ENCODE measurements at regions not wholly inside any gene's neighbourhood (a gene's known extent, or its start where the extent isn't known, plus 50 kb on each side); places are given as distances from the start of the nearest gene placed in this dataset.

DNA sequence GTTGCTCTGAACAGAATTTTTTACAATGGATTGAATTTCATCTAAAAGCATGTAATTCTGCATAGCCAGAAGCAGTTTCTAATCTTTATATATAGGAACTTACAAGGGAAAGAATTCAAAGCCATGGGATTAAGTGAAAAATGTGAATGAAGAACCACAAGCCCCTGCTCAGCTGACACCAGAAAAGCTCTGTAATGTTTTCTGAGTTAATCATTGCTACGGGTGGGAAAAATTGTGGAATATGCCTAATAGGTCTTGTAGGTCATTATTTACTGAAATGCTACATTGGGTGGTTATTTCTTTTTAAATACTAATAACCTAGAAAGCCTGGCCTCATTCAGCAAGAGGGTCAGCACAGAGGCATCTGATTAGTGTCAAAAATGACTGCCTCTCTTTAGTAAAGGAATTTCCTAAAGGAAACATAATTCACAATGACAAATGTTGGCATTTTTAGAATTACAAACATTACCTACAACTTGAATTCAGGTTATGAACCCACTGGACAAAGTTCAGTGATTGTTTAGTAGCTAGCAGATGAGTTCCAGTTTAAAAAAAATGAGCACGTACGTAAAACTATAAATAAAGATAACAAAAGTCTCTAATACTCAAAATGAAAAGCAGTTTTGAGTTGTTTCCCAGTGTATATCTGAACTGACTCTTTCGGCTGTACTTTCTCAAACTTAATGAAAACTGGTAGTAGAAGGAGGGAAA is 75.3 kb downstream of the BMP4 start:
- Histone ChIP-seq H4K20me1 (ENCODE audit: low read depth, low read length) (no peaks in the 10 kb centered on the region), H2AFZ (ENCODE audit: low read depth, low read length, severe bottlenecking) (no peak overlapping the region)

DNA sequence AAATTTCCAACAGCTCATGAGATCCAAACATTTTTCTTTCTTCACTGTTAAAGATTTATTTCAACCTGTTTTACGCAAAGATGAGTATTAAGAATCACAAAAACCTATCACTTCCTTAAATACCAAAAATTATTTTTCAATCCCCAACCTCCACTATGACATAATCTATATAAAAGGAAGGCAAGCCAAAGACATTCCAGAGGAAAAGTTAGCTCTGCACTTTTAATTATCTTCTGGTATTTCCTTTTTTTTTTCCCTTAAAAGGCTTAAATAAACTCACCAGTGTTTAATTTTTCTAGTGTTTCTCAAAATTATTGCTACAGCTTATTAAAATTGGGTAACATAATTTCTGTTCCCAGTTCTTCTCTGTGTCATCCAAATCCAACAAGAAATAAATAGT is 75.9 kb downstream of the BMP4 start:
- H3K36me3 ChIP-seq (ENCODE audit: low read length), result no peaks in the 10 kb centered on the region
- H3K4me2 ChIP-seq (ENCODE audit: low read depth, low read length, poor library complexity, severe bottlenecking), result no peak overlapping the region
- no peaks in the 10 kb centered on the region for H3K9me2 ChIP-seq (replicated peaks; ENCODE audit: insufficient read depth, low read length)
- no peaks in the 10 kb centered on the region for H3F3A ChIP-seq (ENCODE audit: insufficient read depth)
- H3K9me3 ChIP-seq (ENCODE audit: insufficient read depth, low read length), result no peaks in the 10 kb centered on the region
- no peaks in the 10 kb centered on the region for H4K20me1 ChIP-seq (ENCODE audit: low read depth, low read length)
- H3K27ac ChIP-seq (ENCODE audit: low read depth, low read length), result no peak overlapping the region
- no peak overlapping the region for H2AFZ ChIP-seq (ENCODE audit: low read depth, low read length, severe bottlenecking)
- H3K9ac ChIP-seq (ENCODE audit: low read length), result no peak overlapping the region
- no peaks in the 10 kb centered on the region for H3K27me3 ChIP-seq (ENCODE audit: low read length)
- TF ChIP-seq EZH2phosphoT487 (conservative IDR thresholded peaks at IDR 0.05; ENCODE audit: low read length), result no peak
- TF ChIP-seq, protein P1, sequence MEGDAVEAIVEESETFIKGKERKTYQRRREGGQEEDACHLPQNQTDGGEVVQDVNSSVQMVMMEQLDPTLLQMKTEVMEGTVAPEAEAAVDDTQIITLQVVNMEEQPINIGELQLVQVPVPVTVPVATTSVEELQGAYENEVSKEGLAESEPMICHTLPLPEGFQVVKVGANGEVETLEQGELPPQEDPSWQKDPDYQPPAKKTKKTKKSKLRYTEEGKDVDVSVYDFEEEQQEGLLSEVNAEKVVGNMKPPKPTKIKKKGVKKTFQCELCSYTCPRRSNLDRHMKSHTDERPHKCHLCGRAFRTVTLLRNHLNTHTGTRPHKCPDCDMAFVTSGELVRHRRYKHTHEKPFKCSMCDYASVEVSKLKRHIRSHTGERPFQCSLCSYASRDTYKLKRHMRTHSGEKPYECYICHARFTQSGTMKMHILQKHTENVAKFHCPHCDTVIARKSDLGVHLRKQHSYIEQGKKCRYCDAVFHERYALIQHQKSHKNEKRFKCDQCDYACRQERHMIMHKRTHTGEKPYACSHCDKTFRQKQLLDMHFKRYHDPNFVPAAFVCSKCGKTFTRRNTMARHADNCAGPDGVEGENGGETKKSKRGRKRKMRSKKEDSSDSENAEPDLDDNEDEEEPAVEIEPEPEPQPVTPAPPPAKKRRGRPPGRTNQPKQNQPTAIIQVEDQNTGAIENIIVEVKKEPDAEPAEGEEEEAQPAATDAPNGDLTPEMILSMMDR (IDR thresholded peaks at IDR 0.05; ENCODE audit: insufficient read depth, low read length, poor library complexity, severe bottlenecking), result no peak
- no peaks in the 10 kb centered on the region for H3K79me2 ChIP-seq (ENCODE audit: insufficient read depth, low read length)
- no peak overlapping the region for H3K4me3 ChIP-seq (ENCODE audit: insufficient read depth, low read length, poor library complexity, severe bottlenecking)

More for the DNA sequence above, 75.3 kb downstream of the BMP4 start:
- Histone ChIP-seq H3K27ac (ENCODE audit: low read depth, low read length) (no peak overlapping the region), H3K36me3 (ENCODE audit: low read length) (no peaks in the 10 kb centered on the region), H3K4me2 (ENCODE audit: low read depth, low read length, poor library complexity, severe bottlenecking) (no peak overlapping the region), H3F3A (ENCODE audit: insufficient read depth) (no peaks in the 10 kb centered on the region), H3K27me3 (ENCODE audit: low read length) (no peaks in the 10 kb centered on the region), H3K9me2 (replicated peaks; ENCODE audit: insufficient read depth, low read length) (no peaks in the 10 kb centered on the region), H3K4me3 (ENCODE audit: insufficient read depth, low read length, poor library complexity, severe bottlenecking) (no peak overlapping the region), H3K9ac (ENCODE audit: low read length) (no peak overlapping the region), H3K9me3 (ENCODE audit: insufficient read depth, low read length) (no peaks in the 10 kb centered on the region), H3K79me2 (ENCODE audit: insufficient read depth, low read length) (no peaks in the 10 kb centered on the region)
- no peak for TF ChIP-seq EZH2phosphoT487 (conservative IDR thresholded peaks at IDR 0.05; ENCODE audit: low read length)
- TF ChIP-seq, protein P1 (IDR thresholded peaks at IDR 0.05; ENCODE audit: insufficient read depth, low read length, poor library complexity, severe bottlenecking), result no peak

DNA sequence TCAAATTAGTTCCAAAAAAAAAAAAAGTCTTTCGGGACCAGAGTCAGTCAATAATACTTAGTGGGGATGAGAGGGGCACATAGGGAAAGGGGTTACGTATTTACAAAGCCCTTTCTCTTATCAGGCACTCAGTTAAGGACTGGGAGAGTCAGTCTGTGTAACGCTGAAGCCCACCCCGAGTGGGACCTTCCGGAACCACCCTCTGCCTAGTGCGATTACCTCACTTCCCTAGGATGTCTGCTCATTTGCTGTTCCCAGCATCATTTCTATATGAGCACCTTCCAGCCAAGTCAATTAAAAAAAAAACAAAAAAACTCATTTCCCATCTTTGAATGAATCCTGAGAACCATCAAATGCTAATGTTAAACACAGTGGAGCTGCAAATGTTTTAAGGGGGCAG is 76.9 kb downstream of the BMP4 start:
- Histone ChIP-seq H3K79me2 (ENCODE audit: insufficient read depth, low read length) (no peaks in the 10 kb centered on the region), H3K9ac (ENCODE audit: low read length) (no peak overlapping the region), H3K4me2 (ENCODE audit: low read depth, low read length, poor library complexity, severe bottlenecking) (no peak overlapping the region), H3F3A (ENCODE audit: insufficient read depth) (no peaks in the 10 kb centered on the region), H3K9me2 (replicated peaks; ENCODE audit: insufficient read depth, low read length) (no peaks in the 10 kb centered on the region), H2AFZ (ENCODE audit: low read depth, low read length, severe bottlenecking) (no peak overlapping the region), H3K27ac (ENCODE audit: low read depth, low read length) (no peak overlapping the region), H3K27me3 (ENCODE audit: low read length) (no peaks in the 10 kb centered on the region), H3K4me3 (ENCODE audit: insufficient read depth, low read length, poor library complexity, severe bottlenecking) (no peak overlapping the region), H3K36me3 (ENCODE audit: low read length) (no peaks in the 10 kb centered on the region), H4K20me1 (ENCODE audit: low read depth, low read length) (no peaks in the 10 kb centered on the region), H3K9me3 (ENCODE audit: insufficient read depth, low read length) (no peaks in the 10 kb centered on the region)
- TF ChIP-seq, protein P1 (IDR thresholded peaks at IDR 0.05; ENCODE audit: insufficient read depth, low read length, poor library complexity, severe bottlenecking), result no peak
- no peak for TF ChIP-seq EZH2phosphoT487 (conservative IDR thresholded peaks at IDR 0.05; ENCODE audit: low read length)

Measured in SU-DHL-6 (cell line).